ENCODE measurements at regions not wholly inside any gene's neighbourhood (a gene's known extent, or its start where the extent isn't known, plus 50 kb on each side); places are given as distances from the start of the nearest gene placed in this dataset.

DNA sequence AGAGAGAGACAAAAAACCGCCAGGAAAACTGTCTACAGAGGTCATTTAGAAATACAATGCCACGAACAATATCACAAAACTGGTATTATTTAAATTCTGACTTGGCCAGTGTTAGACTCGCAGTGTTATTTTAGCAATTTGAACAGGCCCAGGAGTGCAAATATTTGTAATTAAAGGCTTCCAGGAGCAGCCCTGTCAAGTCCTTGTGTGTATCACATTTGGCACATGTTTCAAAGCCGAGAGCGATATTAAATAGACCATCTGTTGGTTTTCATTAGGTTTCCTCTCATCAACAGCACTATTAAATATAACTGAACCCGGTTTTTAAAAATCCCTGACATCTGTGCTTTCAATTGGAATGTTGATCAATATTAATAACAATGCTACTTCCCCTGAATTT, 656.9 kb downstream of the TSN start:
- Mint-ChIP-seq H3K36me3 (no peaks in the 10 kb centered on the region), H3K27ac (no peak overlapping the region), H3K9me3 (peaks cover 10 to 12% of the 10 kb centered on the region in 2 donors)
- no peak for ATAC-seq
- no peak for DNase-seq (ENCODE audit: low spot score in 2 of 2)

DNA sequence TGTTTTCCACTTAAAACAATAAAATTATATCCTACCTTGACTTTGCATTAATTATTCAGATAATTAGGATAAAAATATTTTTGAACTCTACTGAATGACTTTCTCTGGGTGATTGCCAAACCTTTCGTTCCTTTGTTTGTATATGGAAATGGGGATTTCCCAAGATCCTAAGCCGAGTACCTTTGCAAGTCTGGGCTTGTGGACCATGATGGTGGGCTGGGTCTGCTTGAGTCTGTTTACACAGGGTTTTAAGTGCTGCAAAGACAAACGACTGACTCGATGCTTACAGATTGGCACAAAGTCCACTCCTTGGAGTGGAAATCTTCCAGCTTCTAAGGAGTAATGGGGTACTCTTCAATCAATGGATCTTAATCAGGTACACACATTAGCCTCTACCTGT, 659.5 kb downstream of the TSN start:
- ATAC-seq (no peak), DNase-seq (ENCODE audit: low spot score in 2 of 2) (no peak)
- Mint-ChIP-seq H3K9me3 (peaks cover 10 to 12% of the 10 kb centered on the region in 2 donors), H3K27ac (no peak overlapping the region), H3K36me3 (no peaks in the 10 kb centered on the region)

DNA sequence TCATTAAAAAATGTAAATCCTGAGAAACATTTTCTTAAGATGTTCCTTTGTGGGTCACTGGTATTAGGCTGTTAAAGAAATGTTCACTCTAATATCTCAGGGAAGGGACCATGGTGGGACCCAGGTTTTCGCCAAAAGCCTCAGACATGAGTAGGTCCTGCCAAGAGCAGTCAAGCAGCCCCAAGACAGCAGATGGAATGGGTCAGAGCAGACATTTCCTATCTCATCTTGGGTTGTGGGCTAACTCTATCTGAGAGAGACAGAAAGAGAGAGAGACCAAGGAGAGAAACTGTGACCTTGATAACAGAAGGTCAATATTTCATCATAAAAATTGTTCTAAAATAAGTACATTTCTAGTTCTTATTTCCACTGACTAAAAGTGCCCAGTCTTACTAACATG, 661.7 kb downstream of the TSN start:
- Mint-ChIP-seq H3K27ac (no peak overlapping the region), H3K36me3 (no peaks in the 10 kb centered on the region), H3K9me3 (peaks cover 1% of the 10 kb centered on the region in 2 donors)
- no peak for DNase-seq (ENCODE audit: low spot score in 2 of 2)
- no peak for ATAC-seq

DNA sequence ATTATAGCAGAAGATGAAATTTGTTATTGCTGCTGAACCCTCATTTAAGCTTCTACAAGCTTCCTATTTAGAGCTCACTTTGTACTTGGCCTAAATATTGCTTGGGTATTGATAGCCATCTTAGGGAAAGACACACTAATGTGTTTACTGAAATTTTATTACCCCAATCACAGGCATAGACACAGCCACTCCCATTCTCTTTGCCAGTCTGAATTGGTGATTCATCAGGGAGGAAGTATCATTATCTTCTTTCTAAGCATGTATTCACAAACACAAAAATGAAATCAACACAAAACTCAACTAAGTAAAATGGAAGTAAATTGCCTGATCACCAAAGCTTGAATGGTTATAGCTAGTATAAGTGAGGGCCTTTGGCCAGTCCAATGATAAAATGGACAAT, 666.3 kb downstream of the TSN start:
- ATAC-seq = no peak
- no peak overlapping the region for H3K27ac Mint-ChIP-seq
- no peaks in the 10 kb centered on the region for H3K36me3 Mint-ChIP-seq
- DNase-seq (ENCODE audit: low spot score in 2 of 2) = no peak
- peaks cover 0 to 2% of the 10 kb centered on the region in 2 donors for H3K9me3 Mint-ChIP-seq

DNA sequence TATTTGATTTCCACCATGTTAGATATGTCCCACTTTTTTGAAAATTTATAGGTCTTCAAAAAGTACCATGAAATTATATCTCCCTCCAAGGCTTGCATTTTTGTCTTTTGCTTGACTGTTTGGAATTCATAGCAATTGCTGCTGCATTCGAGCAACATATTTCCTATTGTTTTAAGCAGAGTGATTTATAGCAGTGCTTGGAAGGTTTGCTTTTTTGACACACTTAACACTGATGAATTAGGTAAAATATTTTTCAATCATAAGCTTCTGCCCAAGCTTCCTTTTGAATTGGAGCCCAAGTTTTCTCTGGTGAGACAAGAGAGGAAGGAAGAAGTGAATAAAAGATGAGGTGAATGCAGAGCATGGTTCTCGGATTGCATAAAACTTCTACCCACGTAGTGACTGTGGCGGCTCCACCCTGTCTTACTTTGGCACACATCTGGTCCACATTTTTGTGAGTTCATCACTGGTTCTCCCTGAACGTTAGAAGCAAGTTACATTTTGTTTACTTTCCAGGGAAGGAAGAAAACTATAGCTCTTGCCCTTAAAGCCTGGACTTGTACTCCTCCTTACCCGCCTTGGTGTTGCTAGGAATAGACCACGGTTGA, 667.0 kb downstream of the TSN start:
- peaks cover 0 to 6% of the 10 kb centered on the region in 2 donors for H3K9me3 Mint-ChIP-seq
- no peaks in the 10 kb centered on the region for H3K36me3 Mint-ChIP-seq
- no peak for DNase-seq (ENCODE audit: low spot score in 2 of 2)
- no peak for ATAC-seq
- H3K27ac Mint-ChIP-seq = no peak overlapping the region

DNA sequence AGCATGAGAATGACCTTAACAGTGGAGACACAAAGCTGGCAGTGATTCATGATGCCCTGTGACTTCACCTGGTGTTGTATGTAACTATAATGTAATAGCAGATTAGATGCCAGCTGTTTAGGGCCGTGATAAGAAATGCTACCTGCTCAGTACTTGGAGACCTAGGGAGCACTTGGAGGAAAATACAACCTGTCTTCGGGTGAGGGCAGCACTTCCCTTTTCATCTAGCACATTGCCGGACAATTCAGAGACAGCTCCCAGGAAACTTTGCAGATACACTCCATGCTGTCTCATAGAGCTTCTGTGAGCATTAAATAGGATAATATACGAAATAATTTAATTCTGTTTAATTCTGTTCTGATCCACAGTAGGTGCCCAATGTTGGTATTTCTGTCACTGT, 668.5 kb downstream of the TSN start:
- H3K9me3 Mint-ChIP-seq = peaks cover 0 to 6% of the 10 kb centered on the region in 2 donors

DNA sequence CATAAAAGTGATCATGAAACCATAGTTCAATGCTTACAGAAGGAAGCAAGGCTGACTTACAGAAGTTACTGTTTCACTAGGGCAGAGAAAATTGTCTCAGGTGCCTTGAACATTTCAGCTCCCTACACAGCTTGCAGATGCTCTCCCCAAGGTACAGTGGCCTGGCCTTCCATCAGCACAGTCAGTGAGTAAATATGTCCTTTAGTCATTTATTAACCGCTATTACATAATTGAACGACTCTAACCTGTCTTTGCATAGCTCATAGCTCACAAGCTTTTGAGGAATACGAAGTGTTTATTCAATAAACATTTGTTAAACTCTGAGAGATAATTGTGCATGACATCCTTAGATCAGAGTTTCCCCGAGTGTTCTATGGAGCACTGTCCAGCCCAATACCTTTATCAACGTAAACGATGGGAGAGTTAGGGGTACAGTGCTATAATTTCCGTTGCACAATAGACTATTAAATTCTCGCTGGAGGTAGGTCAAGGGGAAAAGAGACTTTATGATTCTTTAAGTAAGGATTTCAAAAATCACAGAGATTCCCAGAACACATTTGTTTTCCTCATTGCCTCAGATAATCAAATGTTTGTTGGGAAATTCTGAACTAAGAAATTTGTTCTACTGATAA, 677.8 kb downstream of the TSN start:
- Mint-ChIP-seq H3K36me3 (no peaks in the 10 kb centered on the region), H3K9me3 (no peaks in the 10 kb centered on the region), H3K27ac (no peak overlapping the region)
- ATAC-seq (no peak), DNase-seq (ENCODE audit: low spot score in 2 of 2) (no peak)

More for the DNA sequence above, 668.5 kb downstream of the TSN start:
- H3K27ac Mint-ChIP-seq = no peak overlapping the region
- H3K36me3 Mint-ChIP-seq = no peaks in the 10 kb centered on the region
- DNase-seq (ENCODE audit: low spot score in 2 of 2) = no peak
- ATAC-seq = no peak

DNA sequence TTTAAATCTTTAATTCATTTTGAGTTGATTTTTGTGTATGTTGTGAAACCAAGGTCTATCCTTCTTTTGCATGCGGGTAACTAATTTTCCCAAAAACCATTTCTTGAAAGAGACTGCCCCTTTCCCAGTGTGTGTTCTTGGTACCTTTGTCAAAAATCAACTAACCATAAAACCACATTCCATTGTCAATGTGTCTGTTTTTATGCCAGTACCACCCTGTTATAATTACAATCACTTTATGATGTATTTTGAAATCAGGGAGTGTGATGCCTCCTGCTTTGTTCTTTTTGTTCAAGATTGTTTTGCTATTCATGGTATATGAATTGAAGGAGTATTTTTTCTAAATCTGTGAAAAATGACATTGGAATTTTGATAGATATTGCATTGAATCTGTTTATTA, 689.6 kb downstream of the TSN start:
- H3K27ac Mint-ChIP-seq = no peak overlapping the region
- no peak for ATAC-seq

DNA sequence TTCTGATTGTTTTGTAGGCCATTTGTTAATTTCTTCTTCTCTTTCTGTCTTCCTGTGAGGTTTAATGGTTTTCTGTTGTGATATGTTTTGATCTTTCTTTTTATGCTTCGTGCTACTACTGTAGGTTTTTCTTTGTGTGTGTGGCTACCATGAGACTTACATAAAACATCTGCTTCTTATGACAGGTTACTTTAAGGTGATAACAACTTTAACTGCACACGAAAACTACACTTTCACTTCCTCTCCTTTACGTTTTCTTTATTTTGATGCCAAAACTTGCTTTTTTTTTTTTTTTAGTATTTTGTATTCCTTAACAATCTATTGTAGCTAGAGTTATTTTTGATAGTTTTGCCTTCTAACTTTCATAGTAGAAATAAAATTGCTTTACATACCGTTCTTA, 691.3 kb downstream of the TSN start:
- Mint-ChIP-seq H3K27ac (no peak overlapping the region), H3K9me3 (peaks cover 6 to 16% of the 10 kb centered on the region in 2 donors), H3K36me3 (no peaks in the 10 kb centered on the region)
- ATAC-seq (no peak), DNase-seq (ENCODE audit: low spot score in 2 of 2) (no peak)

More for the DNA sequence above, 689.6 kb downstream of the TSN start:
- Mint-ChIP-seq H3K9me3 (peaks cover 0 to 10% of the 10 kb centered on the region in 2 donors), H3K36me3 (no peaks in the 10 kb centered on the region)
- DNase-seq (ENCODE audit: low spot score in 2 of 2) = no peak

DNA sequence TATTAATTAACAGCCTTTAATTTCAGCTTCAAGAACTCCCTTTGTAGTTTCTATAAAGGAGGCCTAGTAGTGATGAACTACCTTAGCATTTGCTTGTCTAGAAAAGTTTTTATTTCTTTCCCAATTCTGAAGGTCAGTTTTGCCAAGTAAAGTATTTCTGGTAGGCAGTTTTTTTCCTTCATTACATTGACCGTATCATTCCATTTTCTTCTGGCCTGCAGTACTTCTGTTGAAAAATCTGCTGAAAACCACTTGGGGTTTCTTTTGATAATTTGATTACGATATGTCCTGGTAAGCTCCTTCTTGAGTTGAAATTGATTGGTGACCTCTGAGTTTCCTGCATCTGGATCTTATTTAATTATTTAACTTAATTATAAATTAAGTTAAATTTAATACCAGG, 691.8 kb downstream of the TSN start:
- DNase-seq (ENCODE audit: low spot score in 2 of 2) (no peak), ATAC-seq (no peak)
- no peak overlapping the region for H3K27ac Mint-ChIP-seq
- H3K36me3 Mint-ChIP-seq = no peaks in the 10 kb centered on the region
- H3K9me3 Mint-ChIP-seq = peaks cover 6 to 16% of the 10 kb centered on the region in 2 donors

DNA sequence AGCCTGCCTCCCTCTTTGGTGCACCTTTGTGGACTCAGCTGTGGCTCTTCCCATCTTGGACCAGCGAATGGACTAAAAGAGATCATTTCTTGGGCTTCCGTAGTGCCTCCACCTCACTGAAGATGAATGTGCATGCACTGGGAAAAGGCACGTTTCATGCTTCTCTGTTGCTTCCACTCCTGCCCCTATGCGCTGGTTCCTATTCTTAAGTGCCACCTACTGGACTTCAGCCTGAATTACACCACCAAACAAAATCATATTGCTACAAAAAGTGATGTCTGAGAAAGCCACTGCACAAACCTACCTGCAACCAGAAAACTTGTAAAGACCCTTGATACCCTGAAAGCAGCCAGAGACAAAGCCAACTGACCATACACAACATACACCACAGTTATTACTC, 695.6 kb downstream of the TSN start:
- no peak for ATAC-seq
- H3K36me3 Mint-ChIP-seq = no peaks in the 10 kb centered on the region
- no peak for DNase-seq (ENCODE audit: low spot score in 2 of 2)
- H3K27ac Mint-ChIP-seq = no peak overlapping the region
- H3K9me3 Mint-ChIP-seq = peaks cover 15 to 16% of the 10 kb centered on the region in 2 donors

DNA sequence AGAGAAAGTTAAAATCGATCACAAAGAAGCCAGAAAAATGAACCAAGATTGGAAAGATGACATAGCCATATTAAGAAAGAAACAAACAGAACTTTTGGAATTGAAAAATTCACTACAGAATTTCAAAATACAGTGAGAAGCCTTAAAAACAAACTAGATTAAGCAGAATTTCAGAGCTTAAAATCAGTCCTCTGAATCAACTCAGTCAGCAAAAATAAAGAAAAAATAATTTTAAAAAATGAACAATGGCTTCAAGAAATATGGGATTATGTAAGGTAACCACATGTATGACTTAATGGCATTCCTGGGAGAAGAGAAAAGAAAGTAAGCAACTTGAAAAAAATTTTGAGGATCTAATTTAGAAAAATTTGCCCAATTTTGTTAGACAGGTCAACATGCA, 696.2 kb downstream of the TSN start:
- DNase-seq (ENCODE audit: low spot score in 2 of 2) (no peak), ATAC-seq (no peak)
- Mint-ChIP-seq H3K27ac (no peak overlapping the region), H3K9me3 (peaks cover 13 to 15% of the 10 kb centered on the region in 2 donors), H3K36me3 (no peaks in the 10 kb centered on the region)

DNA sequence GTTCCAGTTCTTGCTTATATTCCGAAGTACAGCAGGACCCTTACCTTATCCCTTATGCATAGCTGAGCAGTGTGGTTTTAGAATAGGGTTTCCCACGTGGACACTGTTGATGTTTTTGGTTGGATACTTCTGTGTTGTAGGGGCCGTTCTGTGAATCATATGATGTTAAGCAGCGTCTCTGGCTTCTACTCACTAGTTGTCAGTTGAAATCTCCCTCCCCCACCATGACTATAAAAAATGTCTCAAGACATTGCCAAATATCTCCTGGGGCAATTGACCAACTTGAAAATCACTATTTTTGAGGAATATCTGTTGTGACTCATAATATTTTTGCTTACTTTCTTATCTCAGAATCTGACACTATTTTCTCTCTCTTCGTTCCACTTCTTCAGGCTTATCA, 713.7 kb downstream of the TSN start:
- DNase-seq (ENCODE audit: low spot score in 2 of 2) (no peak), ATAC-seq (no peak)
- Mint-ChIP-seq H3K36me3 (no peaks in the 10 kb centered on the region), H3K27ac (no peak overlapping the region), H3K9me3 (peaks cover 0 to 3% of the 10 kb centered on the region in 2 donors)

DNA sequence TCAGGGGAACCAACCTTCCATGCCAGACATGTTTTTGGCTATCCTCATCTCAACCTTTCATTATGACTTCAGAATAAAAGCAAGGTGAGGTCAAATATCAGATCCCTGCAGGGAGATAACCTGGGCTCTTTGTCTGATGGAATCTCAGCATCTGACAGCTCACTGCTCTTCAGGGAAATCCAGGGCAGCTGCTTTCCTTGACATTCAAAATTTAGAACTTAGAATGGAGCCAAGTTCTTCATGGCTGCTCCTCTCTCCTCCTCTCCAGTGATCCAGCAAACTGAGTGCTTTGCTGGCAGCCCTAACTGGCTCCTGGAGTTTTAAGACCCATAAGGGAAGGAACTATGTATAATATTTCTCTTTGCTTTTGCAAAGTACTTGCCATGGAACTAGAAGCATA, 716.3 kb downstream of the TSN start:
- no peak for DNase-seq (ENCODE audit: low spot score in 2 of 2)
- no peaks in the 10 kb centered on the region for H3K36me3 Mint-ChIP-seq
- no peak for ATAC-seq
- peaks cover 0 to 3% of the 10 kb centered on the region in 2 donors for H3K9me3 Mint-ChIP-seq
- no peak overlapping the region for H3K27ac Mint-ChIP-seq

DNA sequence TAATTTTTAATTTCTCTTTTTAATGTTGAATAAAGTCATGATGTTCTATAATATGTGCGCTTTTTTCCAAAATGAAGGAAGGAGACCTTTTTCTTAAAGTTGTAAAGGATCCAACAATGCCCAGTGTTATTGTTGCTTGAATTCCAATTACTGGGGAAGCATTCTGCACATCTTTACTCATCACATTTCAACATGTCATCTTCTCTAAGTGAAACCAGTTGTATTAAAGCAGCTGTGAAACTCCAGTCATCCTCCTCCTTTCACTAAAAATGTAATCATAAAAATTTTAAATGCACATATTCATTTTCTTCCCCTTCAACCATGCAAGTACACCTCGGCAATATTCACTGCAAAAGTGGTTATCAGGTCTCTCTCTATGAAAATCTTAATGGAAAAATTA, 722.7 kb downstream of the TSN start:
- DNase-seq (ENCODE audit: low spot score in 2 of 2) (no peak), ATAC-seq (no peak)
- H3K36me3 Mint-ChIP-seq = no peaks in the 10 kb centered on the region
- H3K9me3 Mint-ChIP-seq = peaks cover 3 to 5% of the 10 kb centered on the region in 2 donors
- no peak overlapping the region for H3K27ac Mint-ChIP-seq

DNA sequence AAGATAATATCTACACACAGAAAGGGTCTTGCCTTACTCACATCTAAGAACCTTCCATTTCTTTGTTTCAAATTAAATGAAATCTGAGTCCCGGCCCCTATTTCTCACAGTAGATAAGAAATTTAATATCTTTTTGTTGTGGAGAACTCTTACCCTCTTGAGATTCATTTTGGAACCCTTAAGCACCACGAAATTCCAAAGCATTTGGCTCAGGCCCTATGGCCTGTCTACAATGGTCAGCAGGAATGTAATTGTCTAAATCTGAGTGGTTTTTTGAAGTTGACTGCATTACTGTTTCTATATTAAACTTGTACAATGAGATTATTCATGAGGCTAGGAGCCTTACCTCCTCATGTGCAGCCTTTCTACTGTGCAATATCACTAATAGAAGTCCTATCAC, 723.3 kb downstream of the TSN start:
- no peak for ATAC-seq

DNA sequence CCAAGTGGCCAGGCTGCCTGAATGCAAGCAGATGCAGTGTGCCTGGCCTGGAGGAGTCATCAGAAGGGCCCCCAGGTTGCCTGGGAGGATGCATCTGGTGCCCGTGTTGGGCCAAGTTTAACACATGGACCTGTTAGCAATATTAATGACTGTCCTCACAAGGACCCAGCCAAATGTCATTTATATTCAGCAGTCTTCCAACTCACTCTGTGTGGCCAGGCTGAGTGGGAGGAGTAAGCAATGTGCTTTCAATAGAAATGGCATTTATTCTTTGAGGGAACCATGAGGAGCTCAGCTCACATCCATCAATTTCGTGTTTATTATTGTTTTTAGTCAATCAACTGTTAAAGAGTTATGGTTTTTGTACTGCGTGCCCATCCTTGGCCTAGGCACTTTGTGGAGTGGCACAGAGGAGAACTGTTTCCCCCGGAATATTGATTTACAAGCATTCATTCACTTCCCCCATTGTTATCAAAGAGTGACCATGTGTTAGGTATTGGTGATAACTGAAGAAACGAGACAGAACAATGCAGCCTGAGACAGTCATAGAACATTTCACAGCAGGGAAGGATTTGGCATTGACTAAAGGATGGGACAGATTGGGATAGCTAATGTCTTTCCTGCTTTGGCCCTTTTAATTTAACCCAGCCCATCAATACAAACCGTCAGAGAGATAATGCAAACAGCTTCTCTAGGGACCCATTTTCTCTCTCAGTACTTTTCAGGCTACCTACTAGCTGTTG, 725.2 kb downstream of the TSN start:
- no peak for ATAC-seq
- no peak overlapping the region for H3K27ac Mint-ChIP-seq
- H3K9me3 Mint-ChIP-seq = peaks cover 3 to 5% of the 10 kb centered on the region in 2 donors
- no peak for DNase-seq (ENCODE audit: low spot score in 2 of 2)
- H3K36me3 Mint-ChIP-seq = no peaks in the 10 kb centered on the region

More for the DNA sequence above, 723.3 kb downstream of the TSN start:
- Mint-ChIP-seq H3K9me3 (peaks cover 3 to 5% of the 10 kb centered on the region in 2 donors), H3K27ac (no peak overlapping the region), H3K36me3 (no peaks in the 10 kb centered on the region)
- no peak for DNase-seq (ENCODE audit: low spot score in 2 of 2)

DNA sequence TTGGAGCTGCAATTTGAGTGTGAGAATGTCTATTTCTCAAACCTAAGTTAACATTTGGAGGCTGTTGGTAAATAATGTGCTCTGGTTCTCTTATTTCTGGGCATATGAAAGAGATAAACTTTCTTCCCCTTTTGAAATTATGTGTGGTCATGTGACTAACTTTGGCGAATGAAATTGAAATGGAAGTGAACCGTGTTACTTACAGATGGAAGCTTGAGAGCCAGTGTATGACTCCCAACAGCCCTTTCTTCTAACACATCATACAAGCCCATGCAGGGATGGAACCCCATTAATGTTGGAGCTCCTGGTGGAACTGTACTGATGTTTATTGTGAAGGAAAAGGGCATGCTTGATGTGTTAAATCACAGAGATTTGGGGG, 725.8 kb downstream of the TSN start:
- ATAC-seq (no peak), DNase-seq (ENCODE audit: low spot score in 2 of 2) (no peak)
- H3K27ac Mint-ChIP-seq = no peak overlapping the region
- H3K36me3 Mint-ChIP-seq = no peaks in the 10 kb centered on the region
- peaks cover 3 to 5% of the 10 kb centered on the region in 2 donors for H3K9me3 Mint-ChIP-seq
